Choroid plexus epithelial cell (primary cell): ENCODE measurements at regions not wholly inside any gene's neighbourhood (a gene's known extent, or its start where the extent isn't known, plus 50 kb on each side); places are given as distances from the start of the nearest gene placed in this dataset.

Experiments
- DNase-seq: peaks from one replicate; pipeline ENCODE4 v3.0.0-alpha.2; 2010; ENCODE audit warnings: low read depth
- H3K4me3 ChIP-seq: 2 replicates; pipeline ENCODE4 v1.5.1; 2011; ENCODE audit warnings: low read depth, mild to moderate bottlenecking, control low read depth, low read length, moderate library complexity
- CTCF ChIP-seq: conservative IDR thresholded peaks from 2 replicates; pipeline ENCODE4 v1.5.1; 2011; ENCODE audit warnings: low read depth, mild to moderate bottlenecking, control low read depth, inconsistent platforms, low read length, moderate library complexity

- no peak for TF ChIP-seq CTCF
These were observed 99.8 kb upstream of the GATB start for GRCh38 chr4:151860561-151861093.

GRCh38 chr4:151859641-151860040, 98.8 kb upstream of the GATB start:
- TF ChIP-seq CTCF: no peak
- no peak overlapping the region for H3K4me3 ChIP-seq
- DNase-seq: no peak

More at GRCh38 chr4:151860561-151861093, 99.8 kb upstream of the GATB start:
- DNase-seq: no peak
- H3K4me3 ChIP-seq: no peak overlapping the region

- H3K4me3 ChIP-seq: no peak overlapping the region
- no peak for TF ChIP-seq CTCF
- DNase-seq: no peak
These were observed 97.5 kb upstream of the GATB start for GRCh38 chr4:151858356-151858755.

GRCh38 chr4:151857368-151857767, 96.6 kb upstream of the GATB start:
- H3K4me3 ChIP-seq: no peak overlapping the region
- no peak for TF ChIP-seq CTCF
- no peak for DNase-seq

GRCh38 chr4:151855747-151856146, 94.9 kb upstream of the GATB start:
- no peak overlapping the region for H3K4me3 ChIP-seq
- no peak for TF ChIP-seq CTCF
- DNase-seq: no peak

- no peak for TF ChIP-seq CTCF
- DNase-seq: no peak
- no peak overlapping the region for H3K4me3 ChIP-seq
These were observed 93.9 kb upstream of the GATB start for GRCh38 chr4:151854731-151855130.

- no peak for DNase-seq
- no peak for TF ChIP-seq CTCF
- H3K4me3 ChIP-seq: no peak overlapping the region
These were observed 92.2 kb upstream of the GATB start for GRCh38 chr4:151853034-151853433.
